DOHH2 (cell line): ENCODE measurements at regions not wholly inside any gene's neighbourhood (a gene's known extent, or its start where the extent isn't known, plus 50 kb on each side); places are given as distances from the start of the nearest gene placed in this dataset.

Source experiments
- EZH2phosphoT487 ChIP-seq: fragments of 200-600 bp; sonication (generic); IDR thresholded peaks from 2 replicates; pipeline ENCODE4 v1.6.1; 2017; ENCODE audit warnings: borderline replicate concordance, mild to moderate bottlenecking, antibody characterized with exemption, low read length, moderate library complexity, mixed read lengths
- TF ChIP-seq, protein P1 (sequence below): fragments of 200-600 bp; sonication (generic); IDR thresholded peaks from one replicate; pipeline ENCODE4 v1.5.1; 2014; ENCODE audit warnings: antibody characterized with exemption, mild to moderate bottlenecking, low read depth, low read length; ENCODE audit not compliant: poor library complexity, severe bottlenecking

DNA sequence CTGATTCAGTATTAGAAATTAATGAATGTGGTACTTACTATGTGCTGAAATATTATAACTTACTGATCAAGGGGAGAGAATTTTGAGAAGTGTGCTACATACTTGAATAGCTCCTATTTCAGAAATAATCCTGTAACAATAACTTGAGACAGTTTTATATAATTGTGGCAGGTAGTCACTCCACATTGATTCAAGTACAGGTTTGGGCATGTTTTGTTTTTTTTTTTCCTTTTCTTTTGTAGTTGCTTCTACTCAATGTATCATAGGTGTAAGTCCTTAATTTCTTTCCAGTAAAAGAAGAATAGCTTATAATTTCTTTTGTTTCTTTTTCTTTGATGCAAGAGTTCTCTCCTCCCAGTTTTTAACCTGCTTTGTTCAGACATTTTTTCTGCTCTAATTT, 86.1 kb upstream of the ADGRL2 start:
- TF ChIP-seq, protein P1, sequence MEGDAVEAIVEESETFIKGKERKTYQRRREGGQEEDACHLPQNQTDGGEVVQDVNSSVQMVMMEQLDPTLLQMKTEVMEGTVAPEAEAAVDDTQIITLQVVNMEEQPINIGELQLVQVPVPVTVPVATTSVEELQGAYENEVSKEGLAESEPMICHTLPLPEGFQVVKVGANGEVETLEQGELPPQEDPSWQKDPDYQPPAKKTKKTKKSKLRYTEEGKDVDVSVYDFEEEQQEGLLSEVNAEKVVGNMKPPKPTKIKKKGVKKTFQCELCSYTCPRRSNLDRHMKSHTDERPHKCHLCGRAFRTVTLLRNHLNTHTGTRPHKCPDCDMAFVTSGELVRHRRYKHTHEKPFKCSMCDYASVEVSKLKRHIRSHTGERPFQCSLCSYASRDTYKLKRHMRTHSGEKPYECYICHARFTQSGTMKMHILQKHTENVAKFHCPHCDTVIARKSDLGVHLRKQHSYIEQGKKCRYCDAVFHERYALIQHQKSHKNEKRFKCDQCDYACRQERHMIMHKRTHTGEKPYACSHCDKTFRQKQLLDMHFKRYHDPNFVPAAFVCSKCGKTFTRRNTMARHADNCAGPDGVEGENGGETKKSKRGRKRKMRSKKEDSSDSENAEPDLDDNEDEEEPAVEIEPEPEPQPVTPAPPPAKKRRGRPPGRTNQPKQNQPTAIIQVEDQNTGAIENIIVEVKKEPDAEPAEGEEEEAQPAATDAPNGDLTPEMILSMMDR, result no peak
- no peak for TF ChIP-seq EZH2phosphoT487
